Stimulated activated CD4-positive, alpha-beta T cell treated with anti-CD3 and anti-CD28 coated beads, TNF-alpha, amount 100 ng/mL, for 48 hours (primary cell): ENCODE measurements at regions not wholly inside any gene's neighbourhood (a gene's known extent, or its start where the extent isn't known, plus 50 kb on each side); places are given as distances from the start of the nearest gene placed in this dataset.
"Not testable (repeated sequence)": the region's sequence is repeated elsewhere in the genome, so short reads cannot be mapped to it uniquely, and the experiment has no call there.

Source experiments
- DNase-seq, 3 donors: peaks; one replicate each; pipeline ENCODE4 v3.0.0-alpha.2; 2020; ENCODE audit warnings: low read depth in 3 of 3

GRCh38 chr6:137709424-137710236 is 157.4 kb upstream of the TNFAIP3 start:
- DNase-seq = no peak

GRCh38 chr6:137711972-137712371 is 155.1 kb upstream of the TNFAIP3 start:
- DNase-seq = no peak

- DNase-seq = no peak
Observed at GRCh38 chr6:137712587-137712986, 154.5 kb upstream of the TNFAIP3 start.

- DNase-seq = no peak
Observed at GRCh38 chr6:137715589-137716045, 151.4 kb upstream of the TNFAIP3 start.

- DNase-seq = peak; percentile 47 to 59 (median 56)
Observed at GRCh38 chr6:137717074-137718073, 149.7 kb upstream of the TNFAIP3 start.

GRCh38 chr6:137718903-137719302 is 148.2 kb upstream of the TNFAIP3 start:
- not testable (repeated sequence) for DNase-seq

- no peak for DNase-seq
Observed at GRCh38 chr6:137722749-137723272, 144.2 kb upstream of the TNFAIP3 start.

- DNase-seq = no peak
Observed at GRCh38 chr6:137723273-137724017, 143.6 kb upstream of the TNFAIP3 start.

- no peak for DNase-seq
Observed at GRCh38 chr6:137724018-137724403, 143.0 kb upstream of the TNFAIP3 start.

GRCh38 chr6:137724495-137725211 is 142.4 kb upstream of the TNFAIP3 start:
- no peak for DNase-seq

GRCh38 chr6:137725949-137726348 is 141.1 kb upstream of the TNFAIP3 start:
- DNase-seq = no peak

GRCh38 chr6:137726582-137726981 is 140.5 kb upstream of the TNFAIP3 start:
- DNase-seq = no peak

GRCh38 chr6:137727216-137727765 is 139.8 kb upstream of the TNFAIP3 start:
- no peak for DNase-seq

GRCh38 chr6:137728386-137729349 is 138.4 kb upstream of the TNFAIP3 start:
- DNase-seq = no peak

- no peak for DNase-seq
Observed at GRCh38 chr6:137729866-137730629, 137.0 kb upstream of the TNFAIP3 start.

GRCh38 chr6:137731600-137731959 is 135.5 kb upstream of the TNFAIP3 start:
- no peak for DNase-seq

- no peak for DNase-seq
Observed at GRCh38 chr6:137731960-137732616, 135.0 kb upstream of the TNFAIP3 start.

- DNase-seq = no peak
Observed at GRCh38 chr6:137733372-137733771, 133.7 kb upstream of the TNFAIP3 start.
